ENCODE measurements at regions not wholly inside any gene's neighbourhood (a gene's known extent, or its start where the extent isn't known, plus 50 kb on each side); places are given as distances from the start of the nearest gene placed in this dataset.
"Not testable (repeated sequence)": the region's sequence is repeated elsewhere in the genome, so short reads cannot be mapped to it uniquely, and the experiment has no call there.

- H3K4me3 Mint-ChIP-seq, result no peak overlapping the region
- H3K27me3 Mint-ChIP-seq, result peaks cover 9% of the 10 kb centered on the region
- no peak for DNase-seq
- H3K4me1 Mint-ChIP-seq, result no peaks in the 10 kb centered on the region
- peaks cover 14% of the 10 kb centered on the region for H3K9me3 Mint-ChIP-seq
- no peak overlapping the region for H3K27ac Mint-ChIP-seq
- H3K36me3 Mint-ChIP-seq, result no peaks in the 10 kb centered on the region
Observed at GRCh38 chr14:53757732-53758131, 198.9 kb downstream of the BMP4 start.

DNA sequence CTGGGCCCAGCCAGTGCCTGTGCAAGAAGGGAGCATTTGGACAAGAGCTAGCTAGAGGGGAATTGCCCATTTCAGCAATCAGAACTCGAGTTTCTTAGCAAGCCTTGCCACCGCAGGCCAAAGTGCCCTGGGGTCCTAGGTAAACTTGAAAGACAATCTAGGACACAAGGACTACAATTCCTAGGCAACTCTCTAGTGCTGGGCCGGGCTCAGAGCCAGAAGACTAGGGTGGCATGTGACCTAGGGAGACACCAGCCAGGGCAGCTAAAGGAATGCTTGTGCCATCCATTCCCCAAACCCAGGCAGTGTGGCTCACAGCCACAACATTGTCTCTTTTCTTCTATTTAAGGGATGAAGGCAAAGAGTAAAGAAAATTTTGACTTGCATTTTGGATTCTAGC is 205.0 kb downstream of the BMP4 start:
- no peak for DNase-seq
- Mint-ChIP-seq H3K27me3 (peaks cover 9% of the 10 kb centered on the region), H3K9me3 (peaks cover 4% of the 10 kb centered on the region), H3K36me3 (no peaks in the 10 kb centered on the region), H3K4me1 (no peaks in the 10 kb centered on the region), H3K27ac (no peak overlapping the region), H3K4me3 (no peak overlapping the region)

- Mint-ChIP-seq H3K27ac (no peak overlapping the region), H3K9me3 (no peaks in the 10 kb centered on the region), H3K27me3 (no peaks in the 10 kb centered on the region), H3K4me3 (no peak overlapping the region), H3K4me1 (no peaks in the 10 kb centered on the region), H3K36me3 (no peaks in the 10 kb centered on the region)
- DNase-seq, result no peak
Observed at GRCh38 chr14:53748691-53749090, 207.9 kb downstream of the BMP4 start.

DNA sequence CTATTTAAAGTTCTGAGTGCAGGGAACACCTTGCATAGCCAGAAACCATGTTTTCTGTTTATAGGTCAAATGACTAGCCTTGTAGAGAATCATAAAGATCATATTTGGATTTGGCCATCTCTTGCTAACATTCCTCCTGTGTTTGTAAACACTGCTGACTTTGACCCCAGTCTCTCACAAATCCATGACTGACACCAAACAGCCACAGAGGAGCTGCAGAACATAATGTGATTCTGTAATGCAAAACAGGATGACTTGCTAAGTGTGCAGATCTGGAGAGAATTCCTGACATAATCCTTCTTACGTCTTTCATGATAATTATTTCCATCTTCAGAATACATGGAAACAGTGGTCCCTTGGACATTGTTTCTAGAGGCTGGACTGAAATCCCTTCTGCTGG is 211.8 kb downstream of the BMP4 start:
- Mint-ChIP-seq H3K9me3 (no peaks in the 10 kb centered on the region), H3K36me3 (no peaks in the 10 kb centered on the region), H3K4me1 (no peaks in the 10 kb centered on the region), H3K27ac (no peak overlapping the region), H3K27me3 (no peaks in the 10 kb centered on the region), H3K4me3 (no peak overlapping the region)
- DNase-seq, result no peak

- DNase-seq, result no peak
- no peaks in the 10 kb centered on the region for H3K27me3 Mint-ChIP-seq
- no peak overlapping the region for H3K27ac Mint-ChIP-seq
- no peaks in the 10 kb centered on the region for H3K36me3 Mint-ChIP-seq
- no peak overlapping the region for H3K4me3 Mint-ChIP-seq
- H3K9me3 Mint-ChIP-seq, result no peaks in the 10 kb centered on the region
- H3K4me1 Mint-ChIP-seq, result no peaks in the 10 kb centered on the region
Observed at GRCh38 chr14:53743371-53743770, 213.3 kb downstream of the BMP4 start.

- H3K4me3 Mint-ChIP-seq, result no peak overlapping the region
- no peak for DNase-seq
- no peaks in the 10 kb centered on the region for H3K9me3 Mint-ChIP-seq
- H3K36me3 Mint-ChIP-seq, result no peaks in the 10 kb centered on the region
- no peak overlapping the region for H3K27ac Mint-ChIP-seq
- no peaks in the 10 kb centered on the region for H3K27me3 Mint-ChIP-seq
- no peaks in the 10 kb centered on the region for H3K4me1 Mint-ChIP-seq
Observed at GRCh38 chr14:53742233-53742620, 214.4 kb downstream of the BMP4 start.

DNA sequence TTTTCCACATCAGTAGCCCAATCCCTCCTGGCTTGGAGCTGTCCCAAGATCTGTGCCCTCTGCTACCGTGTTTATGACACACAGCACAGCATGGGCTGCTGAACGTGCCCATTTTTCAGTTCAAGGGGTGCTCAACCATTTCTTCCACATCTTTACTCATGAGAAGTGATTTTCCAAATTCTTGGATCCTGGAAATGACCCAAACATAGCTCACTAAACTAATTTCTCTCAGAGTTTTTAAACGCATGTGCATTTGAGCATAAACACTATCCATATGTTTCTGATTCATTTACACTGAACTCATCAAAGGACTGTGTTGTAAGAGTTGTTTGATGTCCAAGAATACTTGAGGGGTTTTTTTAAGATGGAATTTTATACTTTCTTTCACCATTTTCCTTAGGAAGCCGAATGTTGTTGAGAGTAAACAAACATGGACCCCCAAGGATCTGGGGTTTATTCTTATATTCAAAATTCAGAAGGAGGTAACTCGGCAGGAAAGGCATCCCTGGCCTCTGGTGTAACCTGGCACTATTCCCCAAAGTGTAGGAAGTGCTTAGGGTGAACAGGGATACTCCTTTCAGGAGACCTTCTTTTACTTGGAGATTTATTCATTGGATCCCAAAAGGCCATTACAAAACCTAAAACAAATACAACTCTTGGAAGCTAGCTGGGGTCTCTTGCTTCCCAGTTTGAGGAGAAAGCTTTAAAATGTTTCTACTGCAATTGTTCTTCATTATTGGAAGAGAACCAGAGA is 215.0 kb downstream of the BMP4 start:
- H3K27me3 Mint-ChIP-seq, result no peaks in the 10 kb centered on the region
- no peak overlapping the region for H3K4me3 Mint-ChIP-seq
- no peak overlapping the region for H3K27ac Mint-ChIP-seq
- no peak for DNase-seq
- no peaks in the 10 kb centered on the region for H3K36me3 Mint-ChIP-seq
- no peaks in the 10 kb centered on the region for H3K9me3 Mint-ChIP-seq
- no peaks in the 10 kb centered on the region for H3K4me1 Mint-ChIP-seq

- Mint-ChIP-seq H3K36me3 (no peaks in the 10 kb centered on the region), H3K4me1 (no peaks in the 10 kb centered on the region), H3K27me3 (no peaks in the 10 kb centered on the region), H3K27ac (no peak overlapping the region), H3K9me3 (no peaks in the 10 kb centered on the region), H3K4me3 (no peak overlapping the region)
- no peak for DNase-seq
Observed at GRCh38 chr14:53740570-53740969, 216.1 kb downstream of the BMP4 start.

DNA sequence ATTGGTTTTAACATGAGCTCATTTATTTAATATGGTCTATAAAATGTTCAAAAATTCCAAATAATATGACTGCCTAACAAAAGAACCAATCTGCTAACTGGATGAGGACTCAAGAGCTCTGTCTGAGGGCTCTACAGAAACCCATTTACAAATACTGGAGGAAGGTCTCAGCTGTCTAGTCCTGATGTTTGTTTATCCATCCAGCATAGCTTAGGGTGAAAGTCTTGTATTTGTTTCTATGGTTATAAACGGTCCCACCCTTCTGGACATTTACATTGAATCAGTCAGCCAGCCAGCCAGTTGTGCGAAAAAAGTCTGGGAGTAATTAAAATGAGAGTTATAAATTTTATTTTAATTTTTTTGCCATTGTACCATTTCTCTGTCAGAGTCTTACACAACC is 220.7 kb downstream of the BMP4 start:
- no peak overlapping the region for H3K27ac Mint-ChIP-seq
- no peaks in the 10 kb centered on the region for H3K27me3 Mint-ChIP-seq
- H3K9me3 Mint-ChIP-seq, result peaks cover 1% of the 10 kb centered on the region
- no peaks in the 10 kb centered on the region for H3K36me3 Mint-ChIP-seq
- no peak for DNase-seq
- no peaks in the 10 kb centered on the region for H3K4me1 Mint-ChIP-seq
- no peak overlapping the region for H3K4me3 Mint-ChIP-seq

GRCh38 chr14:53723221-53723620 is 233.4 kb downstream of the BMP4 start:
- Mint-ChIP-seq H3K27me3 (no peaks in the 10 kb centered on the region), H3K4me1 (no peaks in the 10 kb centered on the region), H3K9me3 (peaks cover 4% of the 10 kb centered on the region), H3K27ac (no peak overlapping the region), H3K4me3 (no peak overlapping the region), H3K36me3 (no peaks in the 10 kb centered on the region)
- no peak for DNase-seq

- Mint-ChIP-seq H3K27ac (no peak overlapping the region), H3K4me1 (no peaks in the 10 kb centered on the region), H3K27me3 (no peaks in the 10 kb centered on the region), H3K4me3 (no peak overlapping the region), H3K9me3 (peaks cover 5% of the 10 kb centered on the region), H3K36me3 (no peaks in the 10 kb centered on the region)
- no peak for DNase-seq
Observed at GRCh38 chr14:53719536-53719935, 237.1 kb downstream of the BMP4 start.

- Mint-ChIP-seq H3K9me3 (peaks cover 5% of the 10 kb centered on the region), H3K27ac (no peak overlapping the region), H3K27me3 (no peaks in the 10 kb centered on the region)
Observed at GRCh38 chr14:53716578-53716977, 240.0 kb downstream of the BMP4 start.

DNA sequence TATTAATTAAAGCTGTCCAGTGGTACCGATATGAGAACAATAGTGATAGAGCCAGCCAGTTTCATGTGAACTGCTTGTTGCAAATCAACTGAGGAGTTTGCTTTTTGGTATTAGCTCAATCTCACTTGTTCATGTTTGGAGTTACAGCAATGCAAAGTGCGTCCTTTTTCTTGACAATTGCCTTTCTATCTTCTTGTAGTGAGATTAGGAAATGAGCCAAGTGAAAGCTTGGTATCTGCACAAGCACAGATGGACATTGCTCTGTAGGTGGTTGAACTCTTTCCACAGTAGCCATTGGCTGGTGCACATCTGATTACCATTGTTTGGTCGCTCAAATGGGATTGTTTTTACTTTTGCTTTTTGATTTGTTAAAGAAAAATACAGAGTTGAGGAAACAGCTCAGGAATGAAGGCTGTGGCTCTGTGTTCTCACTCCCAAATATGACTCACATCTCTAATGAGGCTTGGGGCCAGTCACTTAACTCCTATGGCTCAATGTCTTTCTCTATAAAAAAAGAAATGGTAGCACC is 241.4 kb downstream of the BMP4 start:
- peaks cover 1% of the 10 kb centered on the region for H3K9me3 Mint-ChIP-seq
- H3K4me1 Mint-ChIP-seq, result no peaks in the 10 kb centered on the region
- no peaks in the 10 kb centered on the region for H3K27me3 Mint-ChIP-seq
- DNase-seq, result no peak
- no peak overlapping the region for H3K27ac Mint-ChIP-seq
- H3K36me3 Mint-ChIP-seq, result no peaks in the 10 kb centered on the region
- H3K4me3 Mint-ChIP-seq, result no peak overlapping the region

More at GRCh38 chr14:53716578-53716977, 240.0 kb downstream of the BMP4 start:
- Mint-ChIP-seq H3K4me1 (no peaks in the 10 kb centered on the region), H3K4me3 (no peak overlapping the region), H3K36me3 (no peaks in the 10 kb centered on the region)
- no peak for DNase-seq

DNA sequence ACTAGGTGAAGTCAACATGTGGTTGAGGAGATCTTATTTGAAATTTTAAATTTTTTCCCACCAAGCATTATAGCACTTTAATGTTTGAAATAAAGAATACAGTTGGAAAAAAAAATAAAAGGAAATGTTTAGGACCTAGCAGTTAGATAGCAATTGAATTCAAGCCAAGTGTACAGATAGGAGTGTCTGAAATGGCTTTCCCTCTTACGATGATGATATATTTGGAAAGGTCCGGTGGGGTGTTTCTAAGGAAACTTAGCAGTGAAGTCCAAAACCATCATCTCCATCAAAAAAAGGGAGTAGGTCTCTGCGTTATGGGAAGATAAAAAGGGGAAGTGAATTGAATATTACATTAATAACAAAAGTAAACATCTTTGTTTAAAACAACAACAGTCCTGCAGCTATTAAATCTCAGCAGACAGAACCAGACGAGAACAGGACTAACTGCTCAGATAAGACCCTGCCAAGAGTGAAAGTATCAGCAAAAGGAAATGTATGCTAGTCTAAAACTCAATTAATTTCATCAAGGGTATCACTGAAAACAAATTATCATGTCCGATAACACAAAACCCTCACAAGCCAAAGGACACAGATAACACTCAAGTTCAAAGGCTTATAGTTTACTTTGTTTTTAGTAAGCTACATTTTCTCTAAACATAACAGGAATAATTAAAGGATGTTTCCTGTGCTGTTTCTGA is 242.0 kb downstream of the BMP4 start:
- no peaks in the 10 kb centered on the region for H3K4me1 Mint-ChIP-seq
- no peaks in the 10 kb centered on the region for H3K27me3 Mint-ChIP-seq
- peaks cover 1% of the 10 kb centered on the region for H3K9me3 Mint-ChIP-seq
- no peak overlapping the region for H3K4me3 Mint-ChIP-seq
- no peaks in the 10 kb centered on the region for H3K36me3 Mint-ChIP-seq
- no peak for DNase-seq
- H3K27ac Mint-ChIP-seq, result no peak overlapping the region

- not testable (repeated sequence) for H3K27me3 Mint-ChIP-seq, H3K9me3 Mint-ChIP-seq, H3K4me3 Mint-ChIP-seq, H3K36me3 Mint-ChIP-seq, H3K4me1 Mint-ChIP-seq, DNase-seq, H3K27ac Mint-ChIP-seq
Observed at GRCh38 chr14:53712901-53713300, 243.7 kb downstream of the BMP4 start.

- Mint-ChIP-seq H3K4me3 (no peak overlapping the region), H3K4me1 (no peaks in the 10 kb centered on the region)
- no peak for DNase-seq
Observed at GRCh38 chr14:53711205-53711604, 245.4 kb downstream of the BMP4 start.

More at GRCh38 chr14:53711205-53711604, 245.4 kb downstream of the BMP4 start:
- no peaks in the 10 kb centered on the region for H3K27me3 Mint-ChIP-seq
- H3K36me3 Mint-ChIP-seq, result no peaks in the 10 kb centered on the region
- H3K9me3 Mint-ChIP-seq, result no peaks in the 10 kb centered on the region
- no peak overlapping the region for H3K27ac Mint-ChIP-seq

Data from activated naive CD8-positive, alpha-beta T cell treated with anti-CD3 and anti-CD28 coated beads for 36 hours (primary cell).